HG02970 (cell line): ENCODE measurements at regions not wholly inside any gene's neighbourhood (a gene's known extent, or its start where the extent isn't known, plus 50 kb on each side); places are given as distances from the start of the nearest gene placed in this dataset.

Experiments
- ATAC-seq: cut with Tn5 transposase; IDR thresholded peaks from one replicate; pipeline ENCODE4 v1.9.1; 2021; ENCODE audit warnings: mild to moderate bottlenecking, moderate library complexity, moderate number of reproducible peaks; ENCODE audit not compliant: unreplicated experiment, low FRiP score

DNA sequence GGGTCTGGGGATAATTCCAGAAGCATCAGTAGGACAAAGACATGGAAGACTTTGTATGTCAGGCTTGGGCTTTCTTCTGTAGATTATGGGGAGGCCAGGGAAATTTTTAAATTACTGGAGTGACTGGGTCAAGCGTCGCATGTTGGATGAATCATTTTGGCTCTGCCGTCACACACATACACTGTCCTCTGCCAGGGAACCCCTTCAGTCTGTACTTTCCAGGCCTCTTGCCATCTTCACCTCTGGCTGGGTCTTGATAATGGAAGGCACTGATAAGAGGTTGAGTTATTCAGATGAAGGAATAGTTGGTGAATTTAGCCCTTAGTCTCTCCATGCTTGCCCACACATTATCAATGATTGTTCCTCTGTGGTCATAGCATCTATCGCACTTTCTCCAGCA is 895.1 kb upstream of the CELF4 start:
- ATAC-seq = no peak

DNA sequence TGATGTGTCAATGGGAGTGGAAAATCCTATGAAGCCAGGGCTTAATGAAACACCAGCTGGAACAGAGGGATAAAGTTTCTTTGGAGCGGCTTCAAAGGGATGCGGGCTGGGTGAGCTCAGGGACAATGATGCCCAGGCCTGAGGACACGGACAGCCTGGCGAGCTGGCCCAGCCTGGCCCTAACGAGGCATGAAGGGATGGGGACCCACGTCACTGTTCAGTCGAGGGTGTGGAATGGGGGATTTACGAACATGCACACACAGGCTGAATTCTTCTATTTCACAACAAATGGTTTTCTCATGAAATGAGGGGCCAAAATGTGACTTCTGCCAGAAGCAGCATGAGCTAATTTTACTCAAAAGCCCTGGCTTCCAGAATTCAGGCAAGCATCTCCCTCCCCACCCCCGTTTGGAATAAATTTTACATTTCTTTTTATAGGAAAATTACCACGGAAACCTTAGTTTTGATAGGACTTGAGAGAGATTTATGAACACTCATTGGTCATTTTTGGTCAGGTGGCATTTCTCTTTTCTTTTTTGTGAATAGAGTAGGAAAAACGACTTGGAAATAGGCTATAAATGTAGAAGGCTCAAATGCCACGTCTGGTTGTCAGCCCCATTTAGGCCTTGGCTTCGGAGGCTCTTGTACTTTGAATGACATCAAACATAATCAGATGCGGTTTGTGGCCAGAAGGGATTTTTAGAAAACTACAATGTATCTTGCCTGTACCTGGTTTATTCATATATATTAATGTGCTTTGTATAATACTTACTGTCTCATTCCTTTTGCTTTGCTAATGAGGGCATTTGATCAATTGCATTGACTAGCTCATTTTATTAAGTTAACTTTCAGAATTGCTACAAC is 893.8 kb upstream of the CELF4 start:
- ATAC-seq = no peak

DNA sequence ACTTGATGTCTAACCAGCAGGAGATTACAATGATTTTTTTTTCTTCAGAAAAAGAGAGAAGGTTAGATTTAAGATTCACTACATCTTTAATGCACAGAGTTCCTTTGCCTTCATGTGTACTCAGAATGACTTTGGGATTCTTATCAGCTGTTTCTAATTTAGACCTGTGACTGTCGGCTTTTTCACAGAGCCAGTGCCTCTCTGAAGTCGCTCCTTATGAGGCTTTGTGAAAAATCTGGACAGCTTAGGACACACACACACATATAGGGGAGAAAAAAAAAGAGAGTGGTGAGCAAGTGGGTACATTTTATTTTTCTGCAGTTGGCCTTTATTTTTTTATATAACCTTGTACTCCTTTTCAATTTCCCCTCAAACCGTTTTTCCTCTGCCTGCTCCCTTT is 893.1 kb upstream of the CELF4 start:
- no peak for ATAC-seq

DNA sequence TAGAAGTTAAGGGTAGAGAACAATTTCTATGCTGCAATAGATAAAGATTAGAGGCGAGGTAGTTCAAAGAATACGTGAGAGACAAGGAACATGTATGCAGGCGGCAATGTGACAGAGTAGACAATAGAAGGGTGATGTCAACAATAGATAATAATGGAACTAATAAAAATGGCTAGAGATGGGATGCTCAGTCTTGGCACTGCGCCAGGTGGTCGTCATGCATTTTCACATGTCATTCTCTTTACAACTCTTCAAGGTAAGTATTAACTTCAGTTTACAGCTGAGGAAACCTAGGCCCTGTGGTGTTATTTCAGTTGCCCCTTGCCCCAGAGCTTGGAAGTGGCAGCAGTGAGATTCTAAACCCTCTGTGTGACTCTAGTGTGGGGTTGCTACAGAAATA is 890.7 kb upstream of the CELF4 start:
- no peak for ATAC-seq

DNA sequence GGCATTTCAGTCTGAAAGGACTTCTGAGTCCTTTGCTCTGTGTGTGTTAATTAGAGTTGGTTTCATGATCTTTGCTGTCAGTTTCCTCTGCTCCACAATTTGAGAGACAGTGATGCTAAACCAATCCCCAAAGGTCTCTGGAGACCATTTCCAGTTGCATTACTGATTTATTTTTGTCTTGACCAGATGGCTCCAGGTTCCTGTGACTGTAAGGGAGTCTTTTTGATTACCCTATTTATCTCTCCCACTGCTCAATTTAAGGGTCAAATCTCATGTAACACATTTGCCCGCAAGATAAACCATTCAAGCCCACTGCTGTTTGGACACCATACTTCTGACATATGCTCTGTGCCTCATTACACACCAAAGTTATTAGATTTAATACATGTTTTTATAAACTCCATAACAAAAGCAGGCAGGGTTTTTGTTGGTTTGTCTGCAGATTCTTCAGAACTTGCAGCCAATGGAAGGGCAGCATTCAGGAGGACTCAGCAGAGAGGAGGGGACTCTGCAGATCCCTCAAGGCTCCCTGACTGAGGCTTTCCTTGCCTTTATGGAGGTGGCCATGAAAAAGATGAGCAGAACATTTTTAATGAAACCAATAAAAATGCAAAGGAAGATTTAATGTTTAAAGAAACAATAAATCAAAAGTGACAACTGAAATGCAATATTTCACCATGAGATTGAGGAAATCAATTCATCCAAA is 889.3 kb upstream of the CELF4 start:
- no peak for ATAC-seq

DNA sequence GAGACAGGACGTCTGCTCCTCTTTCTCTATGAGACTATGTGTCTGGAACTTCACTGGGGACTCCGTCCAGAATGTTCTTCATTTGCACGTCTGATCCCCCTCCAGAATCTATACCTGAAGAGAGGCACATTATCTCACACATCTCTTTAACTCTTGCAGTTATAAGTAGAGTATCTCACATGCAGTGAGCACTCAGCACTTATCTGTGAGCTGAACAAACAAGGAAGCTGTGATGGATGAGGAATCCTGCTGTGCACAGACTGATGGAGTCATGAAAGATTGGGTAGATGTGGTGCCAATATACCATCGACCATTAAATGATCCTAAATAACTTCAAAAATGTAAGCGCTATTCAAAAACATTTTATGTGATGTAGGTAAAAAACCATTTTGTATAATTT is 888.3 kb upstream of the CELF4 start:
- no peak for ATAC-seq

DNA sequence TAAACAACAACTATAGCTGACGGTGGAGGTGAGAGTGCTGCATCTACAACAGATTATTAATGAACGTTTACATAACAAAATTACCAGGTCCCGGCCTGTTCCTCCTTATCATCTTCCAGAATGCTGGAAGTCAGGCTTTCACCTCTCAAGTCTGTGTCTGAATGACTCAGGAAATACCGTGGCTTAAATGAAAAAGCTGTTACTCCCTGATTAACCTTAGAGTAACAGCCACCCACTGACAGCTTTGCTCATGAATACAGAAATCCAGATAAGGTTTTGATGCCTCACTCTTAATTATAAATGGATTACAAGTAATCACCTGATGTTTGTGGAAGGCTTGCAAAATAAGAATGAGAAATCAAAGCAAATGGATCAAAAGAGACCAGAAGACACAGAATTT is 885.3 kb upstream of the CELF4 start:
- no peak for ATAC-seq

DNA sequence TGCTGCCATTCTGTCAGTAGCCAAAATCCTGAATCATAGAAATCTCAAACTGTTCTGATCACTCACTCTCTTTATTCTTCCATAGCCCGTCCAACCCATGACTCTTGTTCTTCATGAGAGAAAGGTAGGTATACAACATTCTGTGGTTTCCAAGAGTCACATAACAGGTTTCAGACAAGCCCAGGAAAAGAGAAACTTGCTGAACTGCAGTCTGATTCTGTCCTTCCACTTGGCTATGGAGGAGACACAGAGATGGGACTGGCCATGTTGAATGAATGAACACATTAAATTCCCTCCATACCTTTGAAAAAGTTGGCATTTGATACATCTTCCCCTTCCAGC is 880.2 kb upstream of the CELF4 start:
- no peak for ATAC-seq

DNA sequence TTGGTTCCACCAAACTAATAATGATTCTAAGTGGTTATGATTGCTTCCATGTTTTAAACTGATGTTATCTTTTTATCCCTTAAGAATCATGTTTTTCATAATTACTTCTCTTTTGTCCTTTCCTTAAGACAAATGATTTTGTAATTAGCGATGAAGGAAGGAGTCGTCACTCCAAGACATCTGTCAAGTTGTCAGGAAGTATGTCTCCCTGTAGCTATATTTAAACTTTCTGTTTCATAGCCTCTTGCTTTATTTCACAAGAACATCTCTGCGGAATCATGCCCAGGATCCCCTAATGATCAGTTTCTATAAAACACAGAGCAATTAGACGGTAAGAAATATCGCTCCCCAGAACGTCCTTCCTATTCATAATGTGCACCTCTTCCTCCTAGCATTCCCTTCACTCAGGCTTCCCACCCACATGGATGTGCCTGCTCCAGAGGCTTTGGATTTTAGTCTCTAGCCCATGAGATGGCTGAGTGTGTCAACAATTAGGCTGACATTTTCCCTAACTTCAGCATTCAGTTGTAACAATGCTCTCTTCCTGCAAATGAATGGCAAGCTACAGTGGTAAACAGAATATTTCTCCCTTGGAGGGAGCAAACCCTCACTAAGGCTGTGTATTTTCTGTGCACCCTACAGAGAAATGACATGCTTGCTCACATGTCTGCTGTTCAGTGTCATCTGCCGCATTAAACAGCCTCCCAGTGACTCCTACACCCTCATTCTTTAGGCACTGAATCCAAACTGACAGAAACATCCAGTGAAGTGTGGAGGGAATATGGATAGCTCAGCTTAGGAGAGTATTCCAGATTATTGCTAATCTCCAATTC is 879.6 kb upstream of the CELF4 start:
- no peak for ATAC-seq

DNA sequence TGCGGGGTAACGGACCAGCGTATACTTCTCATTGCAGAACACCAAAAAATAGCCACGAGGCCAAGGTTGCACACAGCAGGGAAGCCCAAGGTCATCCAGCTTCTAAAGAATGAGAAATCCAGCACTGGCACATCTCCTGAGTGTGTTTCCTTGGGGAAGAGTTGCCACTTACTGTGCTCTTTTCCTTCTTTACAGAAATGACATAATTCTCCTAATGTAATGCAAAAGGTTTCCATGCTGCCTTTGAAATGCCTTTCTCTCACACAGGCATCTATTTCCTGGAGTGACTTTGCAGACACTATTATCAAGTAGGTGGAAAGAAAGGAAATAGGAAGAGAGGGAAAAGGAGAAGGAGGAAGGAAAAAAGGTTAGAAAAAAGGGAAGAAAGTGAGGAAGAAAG is 862.1 kb upstream of the CELF4 start:
- no peak for ATAC-seq

DNA sequence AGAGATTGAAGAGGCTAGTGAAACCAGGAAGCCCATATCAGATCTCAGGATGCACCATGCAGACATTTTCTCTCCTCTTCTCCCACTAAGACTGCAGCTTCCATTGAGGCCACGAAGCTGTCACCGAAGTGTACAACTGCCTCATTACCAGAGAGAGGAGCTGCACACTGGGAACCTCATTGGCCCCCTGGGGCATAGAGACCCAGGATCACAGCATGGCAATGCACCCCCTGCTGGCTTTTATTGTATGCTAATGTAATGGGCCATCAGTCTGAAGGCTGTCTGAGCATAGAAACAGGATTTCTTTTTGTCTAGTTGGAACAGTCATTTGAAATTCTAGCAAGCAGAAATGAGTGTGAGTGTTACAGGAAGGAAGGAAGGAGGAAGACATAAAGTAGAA is 861.6 kb upstream of the CELF4 start:
- ATAC-seq = no peak

DNA sequence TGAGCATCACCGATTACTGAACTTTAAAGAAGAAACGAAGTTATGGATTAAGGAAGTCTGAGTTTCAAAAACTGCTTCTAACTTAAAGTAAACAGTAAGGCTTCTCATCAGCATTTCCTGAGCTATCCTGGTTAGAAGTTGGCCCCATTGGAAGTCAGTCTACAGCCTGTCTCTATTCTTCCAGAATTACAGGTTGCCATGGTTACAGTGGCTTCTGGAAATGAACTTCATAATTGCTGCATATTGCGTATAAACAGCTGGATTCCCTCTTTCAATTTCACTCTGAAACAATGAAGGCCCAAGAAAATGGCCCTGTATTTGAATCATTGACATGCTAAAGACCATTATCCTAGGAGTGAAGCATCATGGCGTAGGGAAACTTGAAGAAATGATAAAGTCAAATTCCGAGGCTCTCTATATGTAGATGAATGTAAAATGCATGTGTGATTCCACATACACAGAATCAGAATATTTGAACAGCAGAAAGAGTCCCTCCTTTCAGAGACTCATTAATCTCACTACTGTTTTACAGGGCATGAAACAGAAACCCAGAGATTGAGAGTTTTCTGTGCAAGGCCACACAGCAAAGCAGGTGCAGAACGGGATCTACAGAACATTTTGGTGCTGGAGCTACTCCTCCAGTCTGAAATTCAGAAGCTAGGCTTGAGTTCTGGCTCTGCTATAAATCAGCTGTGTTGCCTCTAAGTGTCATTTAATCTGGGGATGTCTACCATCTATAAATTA is 856.4 kb upstream of the CELF4 start:
- ATAC-seq = no peak

DNA sequence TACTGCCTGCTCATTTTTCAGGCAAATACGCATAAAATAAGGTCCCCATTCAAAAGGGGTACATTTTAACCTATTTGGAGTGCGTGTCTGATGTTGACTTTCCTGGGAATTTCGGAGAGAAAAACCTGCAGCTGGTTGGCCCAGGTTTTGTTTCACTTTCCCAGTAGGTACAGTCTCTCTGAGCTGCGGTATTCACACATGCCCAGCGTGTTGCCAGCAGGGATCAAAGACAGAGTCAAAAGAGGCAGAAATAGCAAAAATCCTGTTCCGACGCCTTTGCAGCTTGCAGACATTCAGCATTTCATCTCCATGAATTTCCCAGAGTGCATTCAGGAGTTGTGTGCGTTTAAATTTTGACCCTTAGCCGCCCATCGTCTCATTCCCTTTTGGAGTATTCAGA is 855.4 kb upstream of the CELF4 start:
- no peak for ATAC-seq

DNA sequence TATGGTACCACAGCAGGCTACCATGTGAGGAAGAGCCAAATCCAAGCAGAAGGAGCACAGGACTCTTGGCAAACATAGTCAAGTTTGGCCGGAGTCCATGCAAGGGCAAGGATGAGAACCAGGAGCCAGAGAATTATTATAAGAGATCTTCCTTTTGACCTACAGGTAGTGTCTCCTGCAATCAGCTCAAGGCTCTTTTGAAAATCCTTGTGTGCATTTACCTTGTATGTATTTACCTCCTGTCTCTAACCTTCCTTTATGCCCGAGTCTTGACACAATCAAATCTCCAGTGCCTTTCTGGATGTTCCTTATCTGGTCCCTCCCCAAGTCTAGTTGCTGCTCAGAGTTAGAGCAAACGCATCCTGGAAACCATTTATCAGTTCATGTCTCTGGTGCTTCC is 855.0 kb upstream of the CELF4 start:
- ATAC-seq = no peak

DNA sequence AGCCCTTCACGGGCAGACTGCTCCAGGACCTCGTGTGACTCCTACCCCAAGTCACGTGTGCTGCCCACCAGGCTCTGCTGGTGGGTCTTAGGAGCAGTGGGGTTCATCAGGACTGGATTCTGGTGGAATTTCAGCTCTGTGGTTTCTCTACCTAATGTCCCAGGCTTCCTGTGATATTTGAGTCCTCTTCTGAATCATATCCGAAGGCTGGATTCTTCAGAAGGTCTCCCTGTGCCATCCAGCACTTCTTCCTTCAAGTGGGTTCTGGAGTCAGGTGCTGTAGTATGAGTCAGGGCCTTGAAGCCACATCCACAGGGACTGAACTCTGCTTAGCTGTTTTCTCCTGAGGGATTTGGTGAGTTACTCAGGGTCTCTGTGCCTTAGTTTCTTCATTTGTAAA is 850.2 kb upstream of the CELF4 start:
- ATAC-seq = no peak

DNA sequence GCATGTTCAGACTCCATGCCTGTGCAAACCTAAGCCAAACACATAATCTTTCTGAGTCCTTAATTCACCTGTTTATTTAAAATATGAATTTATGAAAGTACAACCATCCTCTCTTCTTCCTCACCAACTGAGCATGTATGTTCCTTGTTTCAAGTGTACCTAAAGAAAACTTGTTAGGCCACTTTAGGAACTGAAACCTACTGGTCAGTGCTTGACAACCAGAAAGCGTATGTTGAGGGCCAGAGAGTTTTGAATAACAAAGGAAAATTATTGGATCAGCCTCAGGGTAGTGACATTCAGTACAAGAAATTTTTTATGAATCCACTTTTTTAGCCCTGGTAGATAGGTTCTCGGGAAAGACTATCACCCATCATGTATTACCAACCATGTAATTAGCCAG is 847.6 kb upstream of the CELF4 start:
- ATAC-seq = no peak

DNA sequence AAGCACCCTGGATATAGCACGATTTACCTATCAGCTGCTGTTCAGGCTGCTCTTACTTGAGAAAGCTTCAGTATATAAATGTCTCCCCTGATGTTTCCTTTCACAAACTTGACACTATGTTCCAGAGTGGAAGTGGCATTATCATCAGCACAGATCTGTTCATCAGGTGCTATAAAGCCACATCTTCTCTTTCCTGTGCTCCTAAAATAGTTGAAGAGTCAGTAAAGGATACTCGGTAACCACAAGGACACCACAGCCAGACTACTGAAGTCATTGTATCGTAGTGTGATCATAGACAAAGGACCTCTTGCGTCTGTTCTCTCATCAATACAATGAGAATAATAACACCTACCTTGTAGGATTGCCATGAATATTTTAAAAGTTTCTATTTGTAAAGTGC is 841.0 kb upstream of the CELF4 start:
- ATAC-seq = no peak

DNA sequence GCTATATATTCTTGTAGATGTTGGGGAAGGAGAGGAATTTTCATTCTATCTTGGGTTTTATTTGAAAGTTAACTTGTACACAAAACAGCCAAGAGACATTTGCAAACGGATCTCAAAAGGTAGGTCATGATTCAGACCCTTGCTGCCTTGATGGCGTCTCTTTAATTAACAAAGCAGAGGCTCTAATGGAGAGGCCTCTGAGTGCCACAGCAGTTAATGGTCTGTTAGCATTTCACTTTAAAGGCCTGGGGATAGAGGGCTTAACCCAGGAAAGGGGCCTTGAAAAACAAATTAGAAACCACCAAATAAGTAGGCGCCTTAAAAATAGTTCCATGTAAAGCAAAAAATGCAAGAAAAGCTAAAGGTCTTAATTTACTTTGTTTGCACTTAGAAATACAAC is 836.9 kb upstream of the CELF4 start:
- no peak for ATAC-seq

DNA sequence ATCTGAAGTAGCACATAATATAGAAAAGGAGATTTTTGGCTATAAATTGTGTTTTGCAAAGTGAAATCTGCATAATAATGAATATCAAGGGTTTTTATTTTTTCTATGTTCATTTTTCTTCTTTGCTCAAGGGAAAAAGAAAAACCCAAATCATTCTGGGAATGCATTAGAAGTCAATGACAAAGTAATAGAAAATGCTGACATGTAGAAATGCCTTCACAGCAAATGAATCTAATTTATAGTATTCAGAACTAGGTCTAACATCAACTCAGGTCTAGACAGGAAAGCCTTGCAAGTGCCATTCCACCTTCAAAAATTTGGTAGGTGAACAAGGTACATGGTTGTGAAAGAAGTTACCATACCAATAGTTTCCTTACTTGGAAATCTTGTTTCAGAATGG is 831.5 kb upstream of the CELF4 start:
- ATAC-seq = no peak

DNA sequence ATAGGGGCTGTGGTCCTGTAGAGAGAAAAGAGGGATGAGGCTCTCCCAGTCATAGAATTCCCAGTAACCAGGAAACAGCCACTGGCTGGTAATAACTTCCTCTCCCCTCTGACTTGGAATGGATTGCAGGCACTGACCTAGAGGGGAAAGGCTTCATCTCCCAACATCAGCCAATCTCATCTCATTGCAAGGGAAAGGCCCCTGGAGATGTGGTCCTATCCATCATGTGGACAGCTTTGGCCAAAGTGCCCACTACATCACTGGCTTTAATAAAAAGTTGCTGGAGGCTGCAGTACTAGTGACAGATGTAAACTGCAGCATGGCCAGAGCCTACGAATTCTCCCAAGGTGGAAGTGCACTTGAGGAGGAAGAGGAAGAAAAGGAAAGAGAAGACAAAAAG is 820.5 kb upstream of the CELF4 start:
- ATAC-seq = no peak
